Germinal center (tissue), 1 donor: ENCODE measurements at regions not wholly inside any gene's neighbourhood (a gene's known extent, or its start where the extent isn't known, plus 50 kb on each side); places are given as distances from the start of the nearest gene placed in this dataset.

Experiments
- DNase-seq: peaks from one replicate; pipeline ENCODE4 v3.0.0; 2012; ENCODE audit warnings: mixed read lengths, low spot score

DNA sequence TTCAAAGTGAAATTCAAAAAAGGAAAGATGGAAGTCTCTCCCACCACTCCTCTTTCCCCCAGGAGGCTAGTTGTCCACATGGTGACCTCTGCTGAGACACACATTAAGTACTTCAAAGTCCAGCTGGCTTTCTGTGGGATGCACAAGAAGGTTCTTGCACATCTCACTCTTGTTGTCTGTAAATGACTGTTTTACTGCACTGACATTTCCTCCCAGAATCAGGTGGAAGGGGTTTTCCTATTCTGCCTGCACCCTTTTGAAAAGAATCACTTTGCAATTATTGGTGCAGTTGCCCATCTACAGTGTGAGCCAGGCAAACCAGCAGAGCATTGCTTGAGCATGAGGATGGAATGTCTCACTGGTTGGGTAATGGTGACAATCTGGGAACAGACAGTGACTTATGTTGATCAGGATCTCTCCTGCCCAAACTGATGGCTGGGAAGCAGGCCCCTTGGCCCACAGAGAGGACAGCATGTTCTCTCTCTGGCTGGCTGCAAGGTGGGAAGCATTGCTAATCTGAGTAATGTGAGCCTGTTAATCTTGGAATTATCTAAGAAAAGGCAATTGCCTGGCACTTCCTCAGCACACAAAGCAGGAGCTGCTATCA lies 347.7 kb upstream of the SATB1 start:
- no peak for DNase-seq

DNA sequence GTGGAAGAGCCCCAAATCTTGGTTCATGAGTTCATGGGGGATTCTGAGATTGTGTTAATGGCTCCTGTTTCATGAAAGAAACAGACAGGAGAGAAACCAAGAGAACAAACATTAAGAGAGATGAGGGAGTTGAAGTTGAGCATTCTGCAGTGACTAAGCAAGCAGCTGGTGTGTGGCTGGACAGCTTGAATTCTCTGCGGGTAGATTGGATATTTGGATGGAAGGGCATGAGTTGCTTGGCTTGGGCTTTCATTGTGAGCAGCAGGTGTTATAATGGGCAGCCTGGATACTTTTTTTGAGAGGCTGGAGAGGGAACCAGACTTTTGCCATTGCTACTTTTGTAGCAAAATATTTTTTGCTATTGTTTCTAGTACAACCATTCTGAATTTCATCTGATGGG lies 346.8 kb upstream of the SATB1 start:
- no peak for DNase-seq

DNA sequence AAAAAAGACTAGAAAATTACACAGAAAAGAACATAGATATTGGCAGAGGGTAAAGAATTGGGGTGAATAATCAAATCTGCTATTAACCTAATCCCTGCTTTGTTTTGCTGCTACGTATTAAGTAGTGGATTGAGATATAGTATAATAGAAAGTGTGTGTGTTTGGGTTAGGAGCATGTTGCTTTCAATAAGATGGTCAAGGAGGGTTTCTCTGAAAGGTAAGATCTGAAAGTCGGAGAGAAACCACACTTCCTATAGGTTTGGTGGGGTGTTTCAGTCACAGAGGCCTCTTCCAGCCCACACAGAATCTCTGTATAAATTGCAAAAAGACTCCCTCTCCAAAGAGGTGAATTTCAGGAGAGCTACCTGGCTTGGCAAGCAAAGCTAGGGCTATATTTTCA lies 345.7 kb upstream of the SATB1 start:
- DNase-seq, result no peak

- DNase-seq, result no peak
Observed at GRCh38 chr3:18767756-18768303, 342.7 kb upstream of the SATB1 start.

DNA sequence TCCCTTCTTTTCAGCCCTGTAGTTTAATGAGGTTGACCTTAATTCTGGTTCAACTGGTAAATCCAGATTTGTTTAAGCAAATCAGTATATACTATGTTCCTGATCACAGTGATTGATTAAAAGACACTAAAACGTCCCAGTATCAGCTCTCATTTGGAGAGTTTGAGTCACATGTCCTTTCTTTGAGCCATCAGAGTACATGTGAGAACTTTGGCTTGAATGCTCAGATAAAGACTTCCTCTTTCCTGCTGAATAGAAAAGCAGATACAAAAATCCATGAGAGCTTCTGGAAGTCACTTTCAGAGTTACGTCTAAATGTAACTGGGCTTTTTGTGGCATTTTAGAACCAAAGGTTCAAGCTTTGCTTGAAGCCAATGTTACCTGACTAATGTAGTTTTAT lies 341.8 kb upstream of the SATB1 start:
- DNase-seq, result no peak

GRCh38 chr3:18765662-18766061 lies 340.5 kb upstream of the SATB1 start:
- DNase-seq, result no peak

DNA sequence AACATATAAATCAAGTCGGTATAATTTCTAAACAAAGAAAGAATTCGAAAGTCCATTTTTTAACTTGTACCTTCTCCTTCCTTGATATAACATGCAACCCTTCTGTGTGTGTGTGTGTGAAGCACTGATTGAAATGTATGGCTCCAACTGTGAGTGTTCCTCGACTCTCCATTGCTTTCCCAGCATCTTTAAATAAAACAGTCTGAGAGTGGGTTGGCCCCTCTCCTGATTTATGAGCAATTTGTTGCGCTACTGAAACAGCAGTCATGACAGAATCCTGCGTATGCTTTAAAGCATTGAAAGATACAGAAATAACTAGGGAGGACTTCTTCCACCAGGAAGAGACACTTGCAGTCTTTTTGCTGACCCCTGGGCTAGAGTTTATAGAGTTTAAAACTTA lies 340.0 kb upstream of the SATB1 start:
- no peak for DNase-seq

DNA sequence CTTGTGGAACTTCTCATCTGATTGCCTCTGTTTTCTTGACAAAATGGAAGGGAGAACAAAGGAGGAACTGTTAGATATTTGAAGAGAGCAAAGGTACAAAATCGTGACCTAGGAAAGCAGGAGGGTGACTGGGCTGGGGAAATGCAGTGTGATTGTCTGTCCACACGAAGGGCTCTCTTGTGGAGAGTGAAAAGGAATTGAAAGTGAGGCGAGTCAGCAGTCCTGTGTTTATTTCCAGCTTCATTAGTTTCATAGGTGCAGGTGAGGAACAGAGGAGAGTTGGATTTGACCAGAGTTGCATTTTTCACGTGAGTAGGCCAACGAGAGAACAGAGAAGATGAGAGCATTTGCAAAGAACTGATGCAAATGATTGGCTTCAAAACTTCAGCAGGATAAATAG lies 336.4 kb upstream of the SATB1 start:
- DNase-seq, result no peak

DNA sequence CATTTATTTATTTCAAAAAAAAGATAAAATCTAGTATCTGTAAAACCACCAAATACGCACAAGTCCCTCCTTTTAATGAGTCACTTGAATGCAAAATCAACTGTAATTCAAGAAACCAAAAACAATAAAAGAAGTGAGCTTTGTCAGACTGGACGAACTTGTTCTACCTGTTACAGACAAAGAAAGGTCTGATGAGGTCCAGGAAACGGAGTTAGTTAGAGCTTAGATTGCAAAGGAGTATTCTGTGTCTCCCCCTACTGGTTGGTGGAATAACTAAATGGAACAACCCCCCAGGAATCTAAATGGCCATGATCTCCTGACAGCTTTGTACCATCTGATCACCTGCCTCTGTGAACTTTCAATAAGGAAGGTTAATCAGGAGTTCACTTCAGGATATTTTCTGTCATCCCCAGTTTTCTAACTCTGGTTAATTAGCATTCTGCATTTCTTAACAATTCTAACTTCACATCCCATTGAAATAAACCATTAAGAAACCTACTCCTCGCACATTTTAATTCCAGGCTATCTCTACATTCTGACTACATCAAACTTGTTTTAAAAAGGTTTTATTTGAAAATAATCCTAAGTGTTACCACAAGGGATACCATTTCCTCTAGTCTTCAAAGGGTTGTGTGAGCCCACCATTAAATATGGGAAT lies 333.0 kb upstream of the SATB1 start:
- peak; percentile 47 for DNase-seq

- DNase-seq, result no peak
Observed at GRCh38 chr3:18757476-18757875, 332.3 kb upstream of the SATB1 start.

DNA sequence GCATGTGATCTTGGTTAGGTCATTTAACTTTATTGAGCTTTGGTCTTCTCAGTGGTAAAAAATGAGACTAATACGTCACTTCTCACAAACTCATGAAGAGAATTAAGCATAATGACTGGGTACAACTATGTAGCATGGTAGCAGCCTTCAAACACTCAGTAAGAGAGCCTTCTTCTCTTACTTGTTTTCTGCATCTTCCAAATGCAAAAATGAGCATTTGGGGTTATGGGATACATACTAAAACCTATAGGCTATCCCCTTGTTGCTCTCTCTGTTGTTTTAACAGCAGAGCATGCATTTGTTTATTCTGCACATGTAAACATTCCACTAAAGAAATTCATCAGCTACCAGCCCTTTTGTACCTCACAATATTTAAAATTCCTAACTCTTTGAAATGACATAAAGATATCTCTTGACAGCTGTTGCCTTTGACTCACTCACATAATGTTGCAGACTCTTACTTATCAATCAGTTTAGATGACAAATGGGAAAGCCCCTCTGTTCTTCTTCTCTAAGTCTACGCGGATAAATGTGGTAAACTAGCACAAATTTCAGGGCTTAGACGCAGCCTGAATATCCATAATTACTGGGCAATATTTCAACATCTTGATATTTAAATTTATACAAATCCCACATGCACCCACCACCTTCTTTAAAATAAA lies 327.3 kb upstream of the SATB1 start:
- DNase-seq, result no peak

GRCh38 chr3:18751514-18751913 lies 326.4 kb upstream of the SATB1 start:
- DNase-seq, result no peak

GRCh38 chr3:18747383-18747782 lies 322.2 kb upstream of the SATB1 start:
- no peak for DNase-seq

- DNase-seq, result no peak
Observed at GRCh38 chr3:18745472-18745871, 320.3 kb upstream of the SATB1 start.

DNA sequence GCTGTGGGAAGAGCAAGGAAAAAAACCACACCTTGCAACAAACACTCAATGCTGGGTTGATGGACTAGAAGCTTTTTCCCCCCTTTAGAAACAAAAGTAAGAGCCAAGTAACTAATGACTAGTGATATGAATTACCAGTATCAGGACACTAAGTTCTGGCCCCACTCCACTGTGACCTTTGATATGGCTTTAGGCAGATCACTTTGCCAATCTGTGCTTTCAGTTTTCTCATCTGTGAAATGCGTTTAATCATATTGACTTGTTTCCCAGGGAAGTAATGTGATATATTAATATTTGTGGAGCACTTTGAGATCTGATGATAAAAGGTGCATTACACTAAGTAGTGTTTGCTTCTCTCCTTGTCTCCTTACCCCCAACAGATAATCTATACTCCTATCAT lies 319.3 kb upstream of the SATB1 start:
- no peak for DNase-seq

DNA sequence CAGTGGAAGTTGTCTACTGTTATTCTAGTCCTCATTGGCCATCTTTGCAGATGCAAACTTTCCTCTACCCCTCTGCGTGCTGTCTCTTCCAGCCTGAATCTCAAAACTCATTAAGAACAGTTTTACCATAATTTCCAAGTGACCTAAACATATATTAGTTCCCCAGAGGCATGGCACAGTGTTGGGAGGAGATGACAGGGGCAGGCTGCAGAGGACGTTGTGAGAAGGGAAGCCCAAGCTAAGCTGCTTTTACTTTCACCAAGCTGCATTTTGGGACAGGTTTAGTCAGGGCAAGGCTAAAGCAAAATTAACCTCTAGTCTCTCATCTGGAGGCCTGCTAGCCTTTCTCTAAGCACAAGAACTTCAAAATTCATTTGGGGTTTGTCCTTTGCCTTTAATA lies 318.6 kb upstream of the SATB1 start:
- DNase-seq, result no peak

DNA sequence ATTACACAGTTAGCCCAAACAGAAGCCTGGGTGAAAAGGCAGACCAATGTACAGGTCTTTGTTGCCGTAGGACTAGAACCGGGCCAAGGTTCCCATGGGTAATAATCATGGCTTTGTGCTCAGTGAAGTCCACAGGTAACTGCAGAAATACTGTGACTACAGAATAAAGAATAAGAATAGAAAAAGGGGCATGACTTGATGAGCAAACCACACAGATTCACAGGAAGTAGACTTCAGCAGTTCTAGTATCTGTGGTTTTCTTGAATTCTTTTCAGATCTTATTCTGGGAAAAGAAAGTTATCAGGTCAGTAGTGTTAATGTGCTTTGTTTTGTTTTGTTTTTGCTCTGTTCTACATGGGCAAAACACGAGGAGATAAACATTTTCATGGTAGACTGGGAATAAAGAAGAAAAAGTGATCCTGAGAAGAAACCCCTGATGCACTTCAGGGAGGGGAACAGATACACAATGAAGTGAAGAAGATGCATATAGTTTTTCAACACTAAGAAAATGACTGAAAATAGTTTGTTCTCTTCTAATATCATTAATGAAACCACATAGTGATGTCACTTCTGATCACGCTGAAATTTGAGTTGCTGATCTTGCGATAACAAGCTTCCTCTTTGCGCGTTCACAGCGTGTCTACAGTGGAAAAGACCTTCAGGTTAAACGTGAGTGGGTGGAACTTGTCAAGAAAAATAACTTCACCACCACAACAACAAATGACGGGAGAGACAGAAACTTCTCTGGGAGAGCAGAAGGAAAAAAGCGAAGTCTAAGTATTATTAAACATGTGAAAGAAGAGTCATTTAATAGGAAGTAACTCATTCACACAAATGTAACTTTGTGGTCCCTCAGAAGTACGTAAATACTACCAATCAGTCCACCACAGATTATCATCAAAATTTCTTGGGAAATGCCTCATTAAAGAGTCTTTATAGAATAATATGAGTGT lies 315.8 kb upstream of the SATB1 start:
- peak; percentile 6 for DNase-seq

DNA sequence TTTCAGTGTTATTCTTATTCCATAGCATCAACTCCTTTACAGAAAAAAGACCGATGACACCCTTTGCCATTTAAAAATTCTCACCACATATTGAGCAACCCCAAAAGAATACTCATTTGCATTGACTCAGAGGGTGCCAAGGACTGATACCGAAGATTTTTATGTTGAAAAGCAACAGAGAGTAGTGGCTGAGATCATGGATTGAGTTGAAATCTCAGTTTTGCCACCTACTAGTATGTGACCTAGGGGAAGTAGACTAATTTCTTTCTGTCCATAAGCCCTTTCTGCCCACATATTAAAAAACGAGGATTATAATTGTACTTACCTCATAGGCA lies 313.9 kb upstream of the SATB1 start:
- DNase-seq, result no peak

DNA sequence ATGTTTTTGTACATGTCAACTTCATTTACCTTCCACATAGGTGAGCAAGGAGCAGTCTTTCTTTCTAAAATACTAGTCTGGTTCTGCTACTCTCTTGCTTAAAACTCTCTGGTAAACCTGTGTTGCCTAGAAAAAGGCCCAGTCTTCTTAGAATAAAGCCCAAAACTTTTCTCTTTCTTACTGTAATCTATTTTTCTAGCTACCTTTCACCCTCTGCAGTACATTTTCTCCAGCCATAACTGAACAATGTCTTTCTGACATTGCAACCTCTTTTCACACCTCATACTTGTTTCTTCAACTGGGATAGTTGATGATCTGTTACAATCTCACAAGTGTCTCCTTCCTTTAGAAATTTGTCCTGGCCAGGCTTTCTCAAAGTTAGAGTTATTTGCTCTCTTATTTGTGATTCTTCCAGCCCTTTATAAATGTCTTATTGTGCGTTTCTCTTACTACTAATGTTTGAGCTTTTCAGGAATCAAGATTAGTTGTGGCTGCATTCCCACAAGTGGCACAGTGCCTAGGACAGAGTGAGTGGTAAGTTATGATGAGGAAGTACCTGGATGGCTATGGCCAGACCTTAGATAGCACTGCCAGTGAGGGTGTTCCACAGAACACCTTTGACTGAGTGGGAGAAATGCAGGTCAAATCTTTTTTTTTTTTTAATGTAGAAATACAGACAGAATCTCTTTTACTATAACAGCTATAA lies 313.4 kb upstream of the SATB1 start:
- no peak for DNase-seq

DNA sequence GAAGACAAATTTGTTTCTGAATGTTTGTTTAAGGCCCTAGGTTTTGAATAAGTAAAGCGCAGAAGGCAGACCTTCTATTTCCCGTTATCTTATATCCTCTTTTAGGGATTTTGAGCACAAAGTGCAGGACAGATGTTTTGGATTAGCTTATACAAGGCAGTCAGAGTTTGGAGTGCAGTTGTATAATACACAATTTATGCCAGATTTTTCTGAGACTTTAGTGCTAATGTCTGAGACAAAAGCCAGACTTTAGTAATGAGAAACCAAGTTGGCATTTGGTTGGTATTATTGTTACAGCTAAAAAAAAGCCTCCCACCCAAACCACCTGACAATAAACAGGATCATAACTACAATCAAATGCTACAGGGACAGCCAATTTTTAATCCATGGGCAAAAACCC lies 309.9 kb upstream of the SATB1 start:
- no peak for DNase-seq

GRCh38 chr3:18734309-18734708 lies 309.2 kb upstream of the SATB1 start:
- no peak for DNase-seq

DNA sequence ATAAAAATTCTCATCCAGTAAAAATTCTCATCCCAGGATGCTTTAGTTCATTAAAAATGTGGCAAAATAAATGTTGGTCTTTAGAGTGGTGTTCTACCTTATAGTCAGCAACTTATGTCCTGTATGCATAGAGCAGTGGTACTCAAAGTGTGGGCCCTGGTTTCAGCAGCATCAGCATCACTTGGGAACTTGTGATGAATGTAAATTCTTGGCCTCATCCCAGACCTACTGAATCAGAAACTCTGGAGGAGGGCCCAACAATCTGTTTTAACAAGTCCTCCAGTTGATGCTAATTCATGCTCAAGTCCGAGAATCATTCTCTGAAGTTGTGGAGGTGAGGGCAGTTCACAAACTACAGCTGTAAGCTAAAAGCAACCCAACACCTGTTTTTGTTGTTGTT lies 307.3 kb upstream of the SATB1 start:
- no peak for DNase-seq
